COLO668 (cell line): ENCODE measurements at regions not wholly inside any gene's neighbourhood (a gene's known extent, or its start where the extent isn't known, plus 50 kb on each side); places are given as distances from the start of the nearest gene placed in this dataset.
A peak's percentile ranks its signal among the peaks of the same experiment; 100 is the strongest.

ENCODE experiments used
- DNase-seq: peaks from one replicate; lab custom pipeline; 2025; ENCODE audit not compliant: unreplicated experiment; lab: John Stamatoyannopoulos, UW

DNA sequence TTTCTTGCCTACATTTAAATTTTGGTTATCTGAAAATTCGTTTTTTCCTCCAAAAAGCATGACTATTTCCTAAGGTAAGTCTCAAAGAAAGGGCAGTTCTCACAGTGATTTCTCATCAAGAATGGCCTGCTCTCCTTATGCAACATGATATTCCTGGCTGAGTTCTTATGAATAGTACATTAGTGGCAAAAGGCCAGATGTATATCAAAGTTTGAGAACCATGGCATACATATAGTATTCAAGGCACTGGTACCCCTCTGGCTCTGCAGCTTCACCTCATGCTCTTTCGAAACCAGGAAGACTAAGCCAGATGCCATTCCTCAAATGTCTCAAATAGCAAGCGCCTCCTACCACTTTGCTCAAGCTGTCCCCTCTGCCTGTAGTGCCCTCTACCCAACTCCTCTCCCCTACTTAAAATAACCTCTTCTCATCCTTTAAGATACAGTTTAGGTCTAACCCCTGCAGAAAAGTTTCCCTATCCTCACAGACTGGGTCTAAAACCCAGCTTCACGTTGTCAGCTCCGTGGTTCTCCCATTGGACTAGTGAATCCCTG, 280.3 kb downstream of the HACE1 start:
- DNase-seq: no peak

DNA sequence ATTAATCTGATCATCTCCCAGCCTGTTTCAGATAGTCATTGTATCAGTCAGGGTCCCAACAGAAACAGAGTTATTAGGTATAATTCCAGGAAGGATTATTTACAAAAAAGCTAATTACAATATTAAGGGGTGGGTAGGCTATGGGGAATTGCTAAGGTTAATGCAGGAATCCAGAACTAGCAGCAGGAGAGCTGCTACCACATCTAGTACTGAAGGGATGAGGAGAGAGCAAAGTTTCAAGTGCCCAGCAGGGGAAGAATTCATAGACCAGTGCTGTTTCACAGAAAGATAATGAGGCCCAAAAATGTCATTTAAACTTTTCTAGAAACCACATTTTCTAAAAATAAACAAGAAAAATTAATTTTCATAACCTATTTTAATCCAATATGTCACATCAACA, 284.2 kb downstream of the HACE1 start:
- DNase-seq: no peak

DNA sequence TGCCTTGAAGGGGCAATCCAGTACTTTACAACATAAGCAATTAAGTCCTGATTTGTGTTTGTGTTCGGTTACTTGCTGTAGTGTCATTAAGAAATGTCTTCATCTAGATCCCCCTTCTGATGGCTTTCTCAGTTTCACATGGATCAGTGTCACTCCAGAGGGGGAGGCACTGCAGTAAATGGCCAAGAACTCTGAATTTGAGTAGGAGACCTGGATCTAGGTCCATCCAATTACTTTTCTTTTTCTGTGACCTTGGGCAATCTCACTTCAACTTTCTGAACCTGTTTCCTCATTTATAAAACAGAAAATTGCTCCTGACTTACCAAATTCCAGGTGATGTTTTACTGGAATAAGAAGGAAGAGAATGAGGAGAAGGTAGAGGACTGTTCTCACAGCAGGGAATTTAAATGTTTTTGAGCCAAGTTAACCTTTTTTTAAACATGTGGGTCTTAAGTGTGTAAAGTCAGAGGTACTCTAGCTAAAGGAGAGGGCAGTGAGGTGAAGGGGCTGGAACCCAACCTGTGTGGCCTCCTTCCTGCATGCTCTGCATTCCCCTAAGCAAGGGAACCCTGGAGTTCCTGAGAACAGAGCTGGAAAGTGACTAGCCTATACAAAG, 285.5 kb downstream of the HACE1 start:
- DNase-seq: no peak

DNA sequence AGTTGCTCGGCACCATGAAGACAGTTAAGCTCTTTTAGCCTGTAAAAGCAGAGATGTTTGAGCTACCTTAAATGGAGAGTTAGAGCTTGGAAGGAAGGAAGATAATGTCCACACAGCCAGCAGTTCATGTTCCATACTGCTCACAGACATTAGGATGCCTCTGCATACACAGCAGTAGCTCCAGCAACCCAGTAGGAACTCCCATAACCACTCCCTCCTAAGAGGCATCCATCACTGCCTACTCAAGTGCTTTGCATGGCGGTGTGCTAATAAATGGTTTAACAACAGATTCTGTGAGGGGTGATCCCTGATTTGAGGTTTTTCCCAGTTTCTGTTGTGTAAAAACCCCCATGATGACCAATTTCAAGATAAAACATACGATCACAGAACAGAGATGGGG, 286.4 kb downstream of the HACE1 start:
- no peak for DNase-seq

DNA sequence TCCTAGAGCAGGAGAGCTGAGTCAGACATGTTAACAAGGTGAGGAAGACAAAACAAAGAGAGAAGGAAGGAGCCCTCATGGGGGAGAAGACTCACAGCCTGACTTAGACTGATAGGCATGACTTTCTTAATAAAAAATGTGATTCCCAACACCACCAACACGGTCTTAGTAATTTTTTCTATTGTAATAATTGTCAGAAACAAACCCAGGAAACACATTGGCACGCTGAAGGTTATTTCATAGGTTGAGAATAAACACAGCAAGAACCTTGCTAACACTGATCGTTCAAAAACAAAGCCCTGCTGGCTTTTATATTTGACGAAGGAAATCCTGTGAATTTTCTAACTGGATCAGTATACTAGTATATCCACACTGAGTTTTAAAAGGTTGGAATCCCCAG, 286.8 kb downstream of the HACE1 start:
- no peak for DNase-seq

DNA sequence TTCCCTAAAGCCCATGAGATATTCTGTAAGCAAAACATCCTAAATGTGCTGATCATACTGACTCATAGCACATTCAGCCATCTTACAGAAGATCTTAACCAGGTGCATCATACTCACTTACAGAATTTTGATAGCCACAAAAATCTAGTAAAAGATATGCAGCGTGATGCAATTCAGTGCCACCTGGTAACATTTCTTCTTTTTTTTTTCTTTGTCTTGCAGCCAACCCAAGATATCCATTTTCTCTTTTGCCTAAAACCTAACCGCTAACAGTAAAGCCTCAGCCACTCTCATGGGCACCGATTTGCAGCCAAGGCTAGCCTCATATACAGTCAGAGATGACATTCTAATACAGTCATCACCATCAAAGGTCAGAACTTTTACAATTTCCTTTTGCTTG, 293.3 kb downstream of the HACE1 start:
- no peak for DNase-seq

DNA sequence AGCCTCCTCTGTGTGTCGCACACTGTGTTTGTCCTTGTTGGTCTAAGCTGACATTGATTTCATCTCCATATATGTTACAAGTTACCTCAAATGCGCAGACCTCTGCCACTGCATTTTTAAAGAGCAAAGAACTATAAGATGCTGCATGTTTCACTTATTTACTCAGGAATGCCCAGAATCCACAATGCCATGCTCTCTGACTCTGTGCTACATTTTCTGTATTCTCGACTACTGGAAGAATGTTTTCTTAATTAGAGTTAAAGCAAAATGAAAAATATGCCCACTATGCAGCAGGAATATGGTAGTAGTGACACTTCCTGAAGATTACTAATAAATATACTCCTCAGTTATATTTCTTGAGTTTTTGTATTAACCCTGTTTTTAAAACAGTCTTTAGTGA, 296.4 kb downstream of the HACE1 start:
- no peak for DNase-seq

DNA sequence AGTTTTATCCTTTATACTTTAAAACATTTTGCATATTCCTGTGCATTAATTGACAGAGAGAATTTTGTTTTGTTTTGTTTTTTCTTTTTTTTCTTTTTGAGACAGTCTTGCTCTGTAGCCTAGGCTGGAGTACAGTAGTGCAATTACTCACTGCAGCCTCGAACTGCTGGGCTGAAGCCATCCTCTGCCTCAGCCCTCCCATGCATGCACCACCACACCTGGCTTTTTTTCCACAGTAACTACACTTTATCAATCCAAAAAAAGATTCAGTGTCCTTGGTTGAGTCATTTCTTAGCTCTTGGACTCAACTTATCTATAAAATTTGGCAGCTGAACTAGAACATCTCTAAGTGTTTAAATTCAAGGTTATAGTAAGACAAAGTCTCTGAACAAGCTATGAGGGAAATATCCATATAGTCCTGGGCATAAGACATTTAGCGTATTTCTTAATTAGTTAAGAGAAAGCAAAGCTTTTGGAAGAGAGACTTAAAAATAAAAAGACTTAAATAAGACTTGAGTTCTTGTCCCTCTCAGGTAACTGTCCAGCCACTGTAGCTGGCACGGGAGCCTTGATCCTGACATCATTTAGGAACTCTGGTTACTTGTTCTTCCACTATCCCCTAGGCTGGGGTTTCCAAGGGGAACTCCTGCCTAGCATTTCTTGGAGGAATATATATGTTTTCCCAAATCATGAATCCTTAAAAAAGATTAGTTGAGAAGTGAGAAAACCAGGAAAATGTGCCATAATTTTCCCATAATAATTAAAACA, 300.1 kb downstream of the HACE1 start:
- DNase-seq: no peak

DNA sequence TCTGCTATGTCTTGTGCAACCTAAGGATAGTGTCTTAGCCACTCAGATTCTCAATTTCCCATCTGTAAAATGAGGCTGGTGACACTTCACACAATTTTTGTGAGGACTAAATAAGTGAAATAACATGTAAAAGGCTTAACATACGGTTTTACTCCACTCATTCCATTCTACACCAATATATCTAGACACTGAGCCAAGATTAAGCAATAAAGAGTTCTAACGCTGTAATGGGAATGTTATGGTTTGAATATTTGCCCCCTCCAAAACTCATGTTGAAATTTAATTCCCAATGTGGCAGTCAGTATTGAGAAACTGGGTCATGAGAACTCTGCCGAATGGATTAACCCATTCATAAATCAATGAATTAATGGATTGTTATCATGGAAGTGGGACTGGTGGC, 301.0 kb downstream of the HACE1 start:
- DNase-seq: no peak

DNA sequence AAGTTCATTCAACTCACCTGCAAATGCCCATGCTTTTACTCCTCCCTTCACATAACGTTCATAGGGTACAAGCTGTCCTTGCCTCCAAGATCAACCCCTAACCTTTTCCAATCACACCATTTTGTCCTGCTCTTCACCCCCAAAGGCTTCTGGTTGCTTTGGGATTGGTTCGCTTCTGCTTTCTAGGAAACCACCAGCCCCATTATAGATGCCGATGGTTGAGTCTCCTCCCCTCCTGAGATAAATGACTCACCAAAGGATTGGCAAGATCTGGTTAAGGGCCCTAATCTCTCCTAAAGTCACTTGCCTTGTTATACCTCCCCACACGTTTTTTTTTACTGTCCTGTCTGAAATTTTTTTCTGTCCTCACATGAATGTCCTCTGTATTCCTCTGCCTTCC, 311.4 kb downstream of the HACE1 start:
- no peak for DNase-seq

DNA sequence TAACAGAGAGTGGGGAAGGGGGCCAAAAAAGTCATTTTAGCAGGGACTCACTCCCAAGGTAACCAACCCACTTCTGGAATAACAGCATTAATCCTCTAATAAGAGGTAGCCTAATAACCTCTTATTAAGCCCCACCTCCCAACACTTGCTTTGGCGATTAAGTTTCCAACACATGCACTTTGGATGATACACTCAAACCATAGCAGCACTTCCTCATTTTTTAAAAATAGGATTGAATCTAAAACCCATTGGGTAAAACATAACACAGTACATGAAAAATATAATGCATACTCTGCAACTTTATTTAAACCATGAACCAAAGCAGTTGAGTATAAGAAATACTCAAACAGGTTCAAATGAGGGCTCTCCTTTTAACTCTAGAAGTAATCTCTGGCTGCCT, 318.3 kb downstream of the HACE1 start:
- no peak for DNase-seq

DNA sequence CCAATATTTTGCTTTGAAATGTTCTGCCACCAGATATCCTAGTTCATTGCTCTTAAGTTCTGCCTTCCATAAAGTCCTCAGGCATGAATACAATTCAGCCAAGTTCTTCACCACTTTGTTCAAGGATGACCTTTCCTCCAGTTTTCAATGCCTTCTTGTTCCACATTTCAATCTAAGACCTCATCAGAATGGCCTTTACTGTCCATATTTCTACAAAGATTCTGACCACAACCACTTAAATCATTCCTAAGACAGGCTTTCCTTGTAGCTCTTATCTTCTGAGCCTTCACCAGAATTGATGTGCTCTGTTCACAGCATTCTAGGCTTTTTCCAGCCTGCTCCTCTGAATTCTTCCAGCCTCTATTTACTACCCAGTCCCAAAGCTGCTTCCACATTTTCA, 319.0 kb downstream of the HACE1 start:
- DNase-seq: no peak

DNA sequence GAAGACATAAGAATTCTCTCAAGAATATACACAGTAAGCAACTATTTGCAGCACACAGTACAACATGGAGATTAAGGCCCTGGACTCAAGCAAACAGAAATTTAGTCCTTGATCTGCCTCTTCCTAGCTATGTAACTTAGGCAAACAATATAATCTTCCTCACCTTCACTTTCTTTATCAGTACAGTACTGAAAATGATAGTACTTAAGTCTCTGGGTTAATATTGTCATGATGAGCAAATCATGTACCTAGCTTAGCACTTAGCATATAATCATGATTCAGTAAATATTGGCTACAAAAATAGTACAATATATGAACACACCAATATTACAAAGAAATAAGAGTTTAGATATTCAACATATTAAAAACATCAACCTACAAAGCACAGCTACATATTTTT, 320.5 kb downstream of the HACE1 start:
- DNase-seq: no peak

DNA sequence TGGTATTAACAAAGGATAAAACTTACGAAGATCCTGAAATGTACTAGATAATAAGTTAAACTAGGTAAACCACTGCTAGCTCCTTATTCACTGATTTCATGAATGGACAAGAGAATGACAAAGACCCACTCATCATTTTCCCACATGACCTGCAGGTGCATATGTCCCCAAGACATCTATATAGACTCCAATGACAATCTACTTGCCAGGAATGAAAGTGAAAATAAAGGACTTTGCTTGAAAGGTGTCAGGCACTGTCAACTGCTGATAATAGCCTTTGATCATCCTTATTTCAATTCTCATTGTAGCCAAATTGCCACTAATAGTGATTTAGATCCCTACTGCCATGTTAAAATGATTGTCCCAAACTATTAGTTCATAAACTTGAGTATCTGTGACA, 321.8 kb downstream of the HACE1 start:
- no peak for DNase-seq

DNA sequence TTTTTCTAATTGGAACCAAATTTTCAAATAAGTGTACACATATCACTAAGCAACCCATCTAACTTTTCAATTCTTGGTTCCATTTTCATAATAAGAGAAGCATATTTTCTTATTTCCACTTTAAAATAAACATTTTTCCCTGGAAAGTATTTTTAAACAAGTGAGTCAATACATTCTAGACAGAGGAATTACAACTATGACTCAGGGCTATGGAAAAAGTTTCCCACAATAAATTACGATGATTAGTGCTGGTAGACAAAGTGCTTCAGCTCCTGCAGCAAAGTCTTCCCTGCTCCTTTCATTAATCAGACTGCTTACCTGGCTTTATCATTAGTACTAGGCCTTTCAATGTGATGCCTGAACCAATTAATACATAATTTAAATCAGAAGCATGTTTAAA, 322.5 kb downstream of the HACE1 start:
- no peak for DNase-seq

DNA sequence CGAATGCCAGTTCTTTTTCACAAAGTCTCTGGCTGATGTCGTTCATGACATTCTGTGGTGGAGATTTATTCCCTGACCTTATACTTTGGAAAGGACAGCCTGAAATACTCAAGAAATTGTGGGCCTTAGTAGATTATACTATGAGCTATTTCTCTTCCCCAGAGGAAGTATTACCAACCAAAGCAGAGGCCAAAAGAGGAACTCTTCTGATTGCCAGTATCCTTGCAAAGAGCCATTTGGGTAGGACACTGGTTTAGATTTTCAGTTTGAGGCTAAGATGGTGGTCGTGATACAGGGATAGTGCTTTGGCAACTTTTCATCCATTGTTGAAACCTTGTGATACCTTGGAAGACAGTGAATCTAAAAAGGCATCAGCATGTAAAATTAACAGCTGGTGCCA, 327.3 kb downstream of the HACE1 start:
- DNase-seq: no peak

DNA sequence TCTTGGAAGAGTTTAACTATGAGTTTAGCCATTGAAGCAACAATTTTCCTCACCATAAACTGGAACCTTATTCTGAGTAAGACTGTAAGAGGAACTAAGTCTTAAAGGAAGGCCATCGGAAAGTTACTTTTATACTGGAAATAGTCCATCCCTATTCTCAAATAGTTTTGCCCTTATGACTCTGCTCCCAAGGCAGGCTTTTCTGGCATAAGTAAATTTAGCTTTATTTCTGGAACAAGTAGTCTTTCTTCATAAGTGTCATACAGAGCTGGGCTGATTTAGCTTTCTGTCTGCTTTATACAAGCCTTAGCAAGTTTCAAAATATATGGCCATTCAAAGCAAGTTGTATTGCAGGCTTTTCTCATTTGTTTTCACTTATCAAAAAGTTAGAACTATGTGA, 328.1 kb downstream of the HACE1 start:
- DNase-seq: no peak

DNA sequence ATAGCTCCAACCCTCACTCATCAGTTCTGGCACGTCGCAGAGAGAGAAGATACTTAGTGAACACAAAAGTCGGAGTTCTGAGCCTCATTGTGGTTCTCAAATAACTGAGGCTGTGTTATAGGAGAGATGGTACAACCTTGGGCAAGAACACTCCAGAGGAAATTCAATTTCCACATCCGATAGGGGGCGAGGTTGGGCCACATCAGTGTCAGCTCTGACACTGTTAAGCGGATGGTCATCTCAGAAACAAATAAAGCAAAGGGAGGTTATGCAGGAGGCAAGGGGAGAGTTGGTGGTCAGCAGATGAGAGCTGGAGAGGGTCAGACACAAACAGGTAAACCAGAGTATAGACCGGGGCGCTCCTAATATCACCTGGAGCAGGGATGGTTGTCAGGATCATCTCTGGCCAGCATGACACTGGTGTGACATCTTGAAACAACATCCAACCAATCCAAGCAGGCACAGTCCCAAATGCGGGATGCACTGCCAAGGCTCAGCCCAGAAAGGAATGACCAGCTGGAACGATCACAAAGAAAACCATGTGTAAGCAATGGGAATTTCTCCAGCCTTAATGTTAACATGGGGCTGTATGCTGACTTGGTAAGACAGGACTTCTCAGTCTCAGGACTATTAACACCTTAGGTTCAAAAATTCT, 331.8 kb downstream of the HACE1 start:
- no peak for DNase-seq

DNA sequence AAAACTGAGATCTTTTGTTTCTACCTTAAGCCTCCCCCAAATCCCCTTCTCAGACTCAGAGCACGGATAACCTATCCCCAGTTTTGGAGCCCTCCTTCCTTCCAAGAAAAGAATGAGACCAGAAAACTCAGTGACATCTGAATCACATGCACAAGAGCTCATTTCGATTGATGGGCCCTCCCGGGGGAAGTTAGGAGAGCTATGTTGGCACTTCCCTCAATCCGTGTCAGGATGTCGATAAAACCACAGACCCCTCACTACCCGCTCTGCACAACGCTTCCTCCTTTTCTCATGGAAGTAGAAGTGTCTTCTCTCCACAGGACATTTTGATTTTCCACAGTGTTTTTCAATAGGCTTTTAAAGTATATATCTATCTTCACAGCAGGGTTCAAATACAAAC, 332.4 kb downstream of the HACE1 start:
- DNase-seq: no peak

DNA sequence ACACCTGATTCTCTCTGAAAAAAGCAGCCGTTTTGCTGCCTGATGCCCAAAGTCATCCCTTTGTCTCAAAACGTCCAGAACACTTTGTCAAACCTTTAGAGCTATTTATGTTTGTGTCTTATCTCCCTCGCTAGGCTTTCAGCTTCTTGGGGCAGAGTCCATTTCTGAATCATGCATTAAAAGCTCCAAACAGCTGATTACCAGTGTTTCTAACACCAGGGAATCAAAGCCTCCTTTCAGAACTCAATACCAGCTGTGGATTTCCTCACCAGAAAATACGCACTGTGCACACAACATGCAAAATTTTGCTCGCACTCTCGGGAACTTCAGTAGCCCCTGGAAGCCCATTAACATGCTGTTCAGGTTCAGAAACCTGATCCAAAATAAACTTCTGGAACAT, 333.3 kb downstream of the HACE1 start:
- DNase-seq: no peak

DNA sequence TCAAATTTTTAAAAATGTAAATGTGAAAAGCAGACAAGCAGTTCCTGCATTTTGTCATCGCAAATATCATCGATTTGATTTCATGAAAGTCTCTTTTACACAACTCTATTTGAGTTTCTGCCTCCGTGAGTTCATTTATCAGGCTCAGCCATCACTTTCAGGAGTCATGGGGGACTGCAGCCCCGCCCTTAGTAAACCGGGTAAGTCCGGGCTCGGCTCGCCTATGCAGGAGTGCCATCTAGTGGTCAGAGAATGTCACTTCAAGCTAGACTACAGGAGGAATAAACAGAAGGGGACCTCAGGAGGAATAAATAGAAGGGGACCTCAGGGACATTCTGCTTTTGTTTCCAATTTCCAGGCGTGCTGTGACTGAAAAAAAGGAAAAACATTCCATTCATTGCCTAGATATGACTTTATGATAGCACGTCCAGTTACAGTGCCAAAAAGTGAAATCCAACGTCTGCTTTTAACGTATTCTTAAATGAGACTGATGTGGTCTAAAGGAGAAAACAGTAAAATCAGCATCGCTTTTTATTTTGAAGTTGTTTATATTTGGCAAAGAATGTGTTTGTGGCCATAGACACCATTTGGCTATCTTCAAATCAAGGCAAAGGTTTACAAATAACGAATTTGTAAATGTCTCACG, 333.9 kb downstream of the HACE1 start:
- DNase-seq: peak; percentile 52

DNA sequence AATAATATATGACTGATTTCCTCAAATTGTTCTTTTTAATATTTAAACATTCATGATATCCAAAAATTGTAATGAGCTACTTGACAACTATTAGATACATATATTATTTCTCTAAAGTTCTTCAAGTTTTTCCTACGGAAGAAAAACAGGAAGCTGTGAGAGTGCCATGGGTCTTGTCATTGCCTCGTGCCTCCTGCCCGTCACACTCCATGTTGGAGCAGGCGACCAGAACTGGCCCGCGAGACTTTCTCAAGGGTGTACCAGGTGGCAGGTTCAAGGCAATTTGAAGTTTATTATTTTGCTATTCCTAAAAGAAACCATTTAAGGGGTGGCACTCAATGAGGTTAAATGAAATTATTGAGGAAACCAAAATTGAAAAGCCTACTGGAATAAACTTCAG, 337.2 kb downstream of the HACE1 start:
- no peak for DNase-seq
